CD4-positive, CD25-positive, alpha-beta regulatory T cell (primary cell): ENCODE measurements at regions not wholly inside any gene's neighbourhood (a gene's known extent, or its start where the extent isn't known, plus 50 kb on each side); places are given as distances from the start of the nearest gene placed in this dataset.

ENCODE experiments used
- ATAC-seq, 2 donors: fragments of 150-1000 bp; cut with Tn5 transposase; one replicate each; pipeline ENCODE4 v1.10.0; 2021; ENCODE audit warnings: low read depth in 2 of 2, moderate number of reproducible peaks in 2 of 2, moderate library complexity in 1 of 2
- DNase-seq, 3 donors: peaks; one replicate each; pipeline versions ENCODE4 v3.0.0 to v3.0.0-alpha.2; 2012 to 2022; ENCODE audit warnings: mixed read lengths in 1 of 3
- H3K27ac ChIP-seq: one replicate; pipeline ENCODE4 v1.7.0; 2013; ENCODE audit warnings: mild to moderate bottlenecking, low read length; ENCODE audit not compliant: insufficient read depth, poor library complexity, severe bottlenecking
- H3K27me3 ChIP-seq: one replicate; pipeline ENCODE4 v1.7.0; 2013; ENCODE audit warnings: low read length; ENCODE audit not compliant: control insufficient read depth, insufficient read depth
- H3K36me3 ChIP-seq: one replicate; pipeline ENCODE4 v1.7.0; 2013; ENCODE audit warnings: mild to moderate bottlenecking, low read length, moderate library complexity; ENCODE audit not compliant: control insufficient read depth, insufficient read depth
- H3K4me1 ChIP-seq: 2 replicates; pipeline ENCODE4 v1.7.0; 2013; ENCODE audit warnings: mild to moderate bottlenecking, low read length; ENCODE audit not compliant: insufficient read depth, control insufficient read depth, poor library complexity, severe bottlenecking
- H3K4me3 ChIP-seq: one replicate; pipeline ENCODE4 v1.7.0; 2013; ENCODE audit warnings: low read depth, mild to moderate bottlenecking, low read length, moderate library complexity
- H3K9me3 ChIP-seq, 2 experiments: 1 replicate in 1 of 2; 2 replicates in 1 of 2; pipeline ENCODE4 v1.7.0; 2013; ENCODE audit warnings: low read length in 2 of 2, mild to moderate bottlenecking in 1 of 2, moderate library complexity in 1 of 2; ENCODE audit not compliant: control insufficient read depth in 2 of 2
- H3K27ac Mint-ChIP-seq, 3 donors: one replicate each; pipeline ENCODE4 v1.8.0; 2020 to 2022; ENCODE audit warnings: mild to moderate bottlenecking in 3 of 3, mixed read lengths in 3 of 3, moderate library complexity in 2 of 3
- H3K27me3 Mint-ChIP-seq: one replicate; pipeline ENCODE4 v1.8.0; 2022; ENCODE audit warnings: mild to moderate bottlenecking, mixed read lengths
- H3K36me3 Mint-ChIP-seq: one replicate; pipeline ENCODE4 v1.8.0; 2020; ENCODE audit warnings: mixed read lengths
- H3K4me1 Mint-ChIP-seq, 4 donors: one replicate each; pipeline ENCODE4 v1.8.0; 2020 to 2022; ENCODE audit warnings: mixed read lengths in 4 of 4, mild to moderate bottlenecking in 1 of 4
- H3K4me3 Mint-ChIP-seq, 4 donors: one replicate each; pipeline ENCODE4 v1.8.0; 2020 to 2022; ENCODE audit warnings: mild to moderate bottlenecking in 4 of 4, mixed read lengths in 4 of 4, moderate library complexity in 3 of 4
- H3K9me3 Mint-ChIP-seq, 7 donors: one replicate each; pipeline ENCODE4 v1.8.0; 2020 to 2022; ENCODE audit warnings: mixed read lengths in 7 of 7, mild to moderate bottlenecking in 3 of 7, moderate library complexity in 2 of 7

DNA sequence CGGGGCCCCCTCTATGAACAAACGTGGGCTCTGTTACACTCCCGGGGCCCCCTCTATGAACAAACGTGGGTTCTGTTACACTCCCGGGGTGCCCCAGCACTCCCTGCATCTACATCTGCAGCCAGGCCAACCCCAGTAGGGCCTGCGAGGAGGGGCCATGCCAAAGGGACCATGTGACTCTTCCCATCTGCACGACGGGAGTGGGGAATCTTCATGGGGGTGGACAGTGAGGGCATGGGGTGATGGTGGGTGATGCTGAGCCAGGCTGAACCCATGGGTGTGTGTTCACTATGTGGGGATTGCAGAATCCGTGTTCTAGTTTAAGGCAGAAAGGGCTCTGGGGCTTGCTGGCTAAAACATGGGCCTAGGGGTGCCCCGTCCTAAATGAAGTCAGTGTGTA, 69.9 kb upstream of the ARHGEF7 start:
- no peak for DNase-seq
- H3K36me3 Mint-ChIP-seq: no peaks in the 10 kb centered on the region
- no peaks in the 10 kb centered on the region for H3K4me1 ChIP-seq
- H3K9me3 Mint-ChIP-seq: peaks cover 0 to 3% (median 0%) of the 10 kb centered on the region in 7 donors
- no peak overlapping the region for H3K4me3 Mint-ChIP-seq
- H3K9me3 ChIP-seq: no peaks in the 10 kb centered on the region
- ATAC-seq: no peak
- peaks cover 1 to 10% (median 5%) of the 10 kb centered on the region in 4 donors for H3K4me1 Mint-ChIP-seq
- H3K27ac ChIP-seq: no peak overlapping the region
- H3K27me3 Mint-ChIP-seq: peaks cover 7% of the 10 kb centered on the region
- H3K36me3 ChIP-seq: no peaks in the 10 kb centered on the region
- H3K27me3 ChIP-seq: no peaks in the 10 kb centered on the region
- H3K27ac Mint-ChIP-seq: no peak overlapping the region
- H3K4me3 ChIP-seq: no peak overlapping the region

DNA sequence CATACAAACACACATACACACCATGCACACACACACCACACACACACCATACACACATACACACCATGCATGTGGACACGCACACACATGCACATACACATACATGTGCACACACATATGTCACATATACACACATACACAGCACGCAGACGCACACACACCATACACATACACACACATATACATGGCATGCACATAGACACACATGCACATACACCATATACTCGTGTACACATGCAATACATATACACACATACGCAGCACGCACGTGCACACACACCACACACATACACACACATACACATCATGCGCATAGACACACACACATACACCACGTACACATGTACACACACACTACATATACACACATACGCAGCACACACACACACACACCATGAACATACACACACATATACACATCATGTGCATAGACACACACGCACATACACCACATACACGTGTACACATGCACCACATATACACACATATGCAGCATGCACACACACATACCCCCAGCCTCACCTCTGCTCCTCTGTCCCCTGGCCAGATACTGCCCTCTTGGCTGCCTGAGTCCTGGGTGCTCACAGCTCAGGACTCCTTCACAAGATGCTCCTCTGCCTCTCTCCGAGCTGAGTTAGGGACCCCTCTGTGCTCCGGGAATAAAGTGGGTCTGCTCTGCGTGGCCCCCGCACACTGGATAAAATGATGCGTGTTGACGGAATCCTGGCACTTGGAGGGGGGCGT, 70.9 kb upstream of the ARHGEF7 start:
- ATAC-seq: no peak
- peaks cover 7% of the 10 kb centered on the region for H3K27me3 Mint-ChIP-seq
- peaks cover 1 to 10% (median 5%) of the 10 kb centered on the region in 4 donors for H3K4me1 Mint-ChIP-seq
- H3K9me3 Mint-ChIP-seq: peaks cover 0 to 3% (median 0%) of the 10 kb centered on the region in 7 donors
- Histone ChIP-seq H3K4me3 (no peak overlapping the region), H3K27ac (no peak overlapping the region), H3K27me3 (peaks cover 1% of the 10 kb centered on the region), H3K36me3 (no peaks in the 10 kb centered on the region), H3K9me3 (no peaks in the 10 kb centered on the region), H3K4me1 (no peaks in the 10 kb centered on the region)
- peak overlapping the region in 1 of 3 donors; percentile 28 for H3K27ac Mint-ChIP-seq
- no peaks in the 10 kb centered on the region for H3K36me3 Mint-ChIP-seq
- no peak overlapping the region for H3K4me3 Mint-ChIP-seq
- DNase-seq: no peak

DNA sequence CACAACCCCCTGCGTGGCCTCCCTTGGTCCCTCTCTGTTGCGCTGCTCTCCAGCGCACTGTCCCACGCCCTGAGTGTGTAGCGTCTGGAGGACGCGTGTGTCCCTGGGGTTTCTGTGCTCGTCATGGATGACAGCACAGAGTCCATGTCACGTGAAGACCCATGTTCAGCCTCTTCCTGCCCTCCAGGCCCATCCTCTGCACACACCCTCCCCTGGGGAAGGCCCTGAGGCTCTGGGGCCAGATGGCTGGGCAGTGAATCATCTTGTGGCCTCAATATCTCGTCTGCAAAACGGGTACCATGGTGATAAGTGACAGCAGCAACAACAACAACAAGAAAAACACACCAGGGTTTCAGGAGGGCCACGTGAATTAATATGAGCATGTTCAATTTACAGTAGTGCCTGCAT, 71.5 kb upstream of the ARHGEF7 start:
- H3K9me3 Mint-ChIP-seq: peaks cover 0 to 5% (median 0%) of the 10 kb centered on the region in 7 donors
- H3K27me3 ChIP-seq: peaks cover 1% of the 10 kb centered on the region
- DNase-seq (peak in 1 of 3 donors; percentile 16), ATAC-seq (no peak)
- H3K4me1 Mint-ChIP-seq: peaks cover 1 to 10% (median 5%) of the 10 kb centered on the region in 4 donors
- H3K9me3 ChIP-seq: no peaks in the 10 kb centered on the region
- no peak overlapping the region for H3K27ac Mint-ChIP-seq
- no peaks in the 10 kb centered on the region for H3K36me3 ChIP-seq
- no peak overlapping the region for H3K4me3 Mint-ChIP-seq
- peaks cover 11% of the 10 kb centered on the region for H3K27me3 Mint-ChIP-seq
- H3K36me3 Mint-ChIP-seq: no peaks in the 10 kb centered on the region
- no peak overlapping the region for H3K27ac ChIP-seq
- H3K4me1 ChIP-seq: no peaks in the 10 kb centered on the region
- H3K4me3 ChIP-seq: no peak overlapping the region

DNA sequence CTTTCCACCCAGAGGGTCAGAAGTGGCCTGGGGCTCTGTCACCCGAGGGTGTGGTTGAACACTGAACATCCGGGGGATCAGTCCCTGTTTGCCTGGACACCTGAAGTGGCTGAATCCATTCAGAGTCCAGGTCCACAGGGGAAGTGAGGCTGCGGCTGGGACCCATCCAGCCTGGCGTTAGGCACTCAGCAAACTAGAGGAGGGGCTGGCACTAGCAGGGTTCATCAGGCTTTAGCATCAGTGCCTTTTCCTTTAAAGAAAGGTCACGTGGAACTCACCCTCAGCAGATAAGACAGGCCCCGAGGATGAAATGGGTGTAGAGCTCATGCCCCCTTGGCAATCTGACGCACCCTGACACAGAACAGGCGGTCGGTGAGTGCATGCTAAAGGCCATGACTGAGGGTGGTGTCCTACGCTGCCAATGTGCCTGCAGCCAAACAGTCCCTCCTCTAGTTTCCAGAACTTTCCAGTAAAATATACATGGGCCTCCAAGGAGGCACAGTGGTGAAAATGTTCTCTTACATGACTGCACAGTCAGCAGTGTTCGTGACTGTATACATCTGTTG, 72.4 kb upstream of the ARHGEF7 start:
- Mint-ChIP-seq H3K27me3 (peaks cover 12% of the 10 kb centered on the region), H3K9me3 (peaks cover 0 to 5% (median 0%) of the 10 kb centered on the region in 7 donors), H3K36me3 (no peaks in the 10 kb centered on the region), H3K4me1 (peaks cover 1 to 10% (median 5%) of the 10 kb centered on the region in 4 donors), H3K27ac (no peak overlapping the region), H3K4me3 (no peak overlapping the region)
- DNase-seq (no peak), ATAC-seq (no peak)
- peaks cover 1% of the 10 kb centered on the region for H3K27me3 ChIP-seq
- H3K4me1 ChIP-seq: no peaks in the 10 kb centered on the region
- no peaks in the 10 kb centered on the region for H3K9me3 ChIP-seq
- H3K4me3 ChIP-seq: no peak overlapping the region
- no peak overlapping the region for H3K27ac ChIP-seq
- no peaks in the 10 kb centered on the region for H3K36me3 ChIP-seq

DNA sequence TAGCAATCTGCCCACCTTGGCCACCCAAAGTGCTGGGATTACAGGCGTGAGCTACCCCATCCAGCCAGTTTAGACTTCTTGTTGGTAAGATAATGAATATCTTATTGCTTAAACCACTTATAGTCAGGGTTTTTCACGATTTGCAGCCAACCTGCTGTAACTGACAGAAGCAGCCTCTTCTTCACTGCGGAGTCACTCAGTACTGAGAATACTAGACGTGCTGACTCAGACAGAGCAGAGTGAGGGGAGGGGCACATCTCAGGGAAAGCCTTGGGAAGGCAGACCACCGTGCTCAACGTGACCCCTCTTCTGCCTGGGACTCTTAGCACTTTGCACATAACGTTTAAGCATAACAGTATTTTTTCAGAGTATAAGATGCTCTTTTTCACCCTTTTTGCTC, 74.3 kb upstream of the ARHGEF7 start:
- no peak overlapping the region for H3K27ac Mint-ChIP-seq
- DNase-seq (no peak), ATAC-seq (no peak)
- Histone ChIP-seq H3K27me3 (peaks cover 1% of the 10 kb centered on the region), H3K4me1 (no peaks in the 10 kb centered on the region), H3K9me3 (no peaks in the 10 kb centered on the region), H3K27ac (no peak overlapping the region), H3K36me3 (no peaks in the 10 kb centered on the region), H3K4me3 (no peak overlapping the region)
- H3K4me1 Mint-ChIP-seq: no peaks in the 10 kb centered on the region
- H3K9me3 Mint-ChIP-seq: peaks cover 0 to 5% (median 0%) of the 10 kb centered on the region in 7 donors
- no peak overlapping the region for H3K4me3 Mint-ChIP-seq
- peaks cover 18% of the 10 kb centered on the region for H3K27me3 Mint-ChIP-seq
- no peaks in the 10 kb centered on the region for H3K36me3 Mint-ChIP-seq

DNA sequence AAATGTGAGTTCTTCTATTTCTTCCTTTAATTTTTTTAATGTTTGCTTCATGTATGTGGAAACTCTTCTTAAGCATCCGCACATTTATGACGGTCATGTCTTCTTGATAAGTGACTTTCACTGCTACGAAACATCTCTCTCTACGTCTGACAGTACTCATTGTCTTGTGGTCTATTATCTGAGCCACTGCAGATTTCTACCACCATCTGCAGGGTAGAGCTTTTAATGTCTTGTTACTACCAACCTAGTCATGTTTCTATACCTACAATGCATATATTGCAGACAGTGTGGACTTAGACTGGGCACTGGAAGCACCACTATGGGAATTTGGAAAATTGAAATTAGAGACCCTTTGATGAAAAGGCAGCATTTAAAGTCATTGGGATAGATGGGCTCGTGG, 75.4 kb upstream of the ARHGEF7 start:
- DNase-seq (peak in 1 of 3 donors; percentile 15), ATAC-seq (no peak)
- no peak overlapping the region for H3K27ac ChIP-seq
- Mint-ChIP-seq H3K4me3 (no peak overlapping the region), H3K27ac (no peak overlapping the region), H3K4me1 (no peaks in the 10 kb centered on the region), H3K9me3 (peaks cover 0 to 5% (median 0%) of the 10 kb centered on the region in 7 donors), H3K27me3 (peaks cover 18% of the 10 kb centered on the region), H3K36me3 (no peaks in the 10 kb centered on the region)
- H3K9me3 ChIP-seq: no peaks in the 10 kb centered on the region
- no peaks in the 10 kb centered on the region for H3K36me3 ChIP-seq
- H3K4me1 ChIP-seq: no peaks in the 10 kb centered on the region
- H3K4me3 ChIP-seq: no peak overlapping the region
- H3K27me3 ChIP-seq: peaks cover 1% of the 10 kb centered on the region

DNA sequence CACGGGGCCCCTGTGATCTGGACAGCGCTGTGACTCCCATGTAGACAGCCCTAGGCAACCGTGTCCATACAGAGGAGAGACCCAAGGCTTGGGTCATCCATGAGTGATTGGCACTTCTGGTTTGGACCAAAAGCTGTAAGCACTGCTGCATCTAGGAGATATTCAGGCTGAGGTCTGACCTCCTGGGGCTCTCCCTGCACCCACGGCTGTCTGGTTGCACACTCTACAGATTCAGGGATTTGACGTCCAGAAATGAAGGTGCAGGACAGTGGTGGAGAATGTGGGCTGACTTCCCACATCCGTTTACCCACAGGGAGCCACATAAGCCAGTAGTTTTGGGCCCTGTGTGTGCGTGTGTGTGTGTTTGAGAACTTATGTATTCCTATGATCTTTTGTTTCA, 76.2 kb upstream of the ARHGEF7 start:
- Mint-ChIP-seq H3K36me3 (no peaks in the 10 kb centered on the region), H3K9me3 (peaks cover 0 to 5% (median 0%) of the 10 kb centered on the region in 7 donors), H3K4me1 (no peaks in the 10 kb centered on the region), H3K4me3 (no peak overlapping the region), H3K27me3 (peaks cover 18% of the 10 kb centered on the region), H3K27ac (no peak overlapping the region)
- no peak for DNase-seq
- Histone ChIP-seq H3K27ac (no peak overlapping the region), H3K4me3 (no peak overlapping the region), H3K36me3 (no peaks in the 10 kb centered on the region), H3K4me1 (no peaks in the 10 kb centered on the region), H3K27me3 (peaks cover 1% of the 10 kb centered on the region), H3K9me3 (no peaks in the 10 kb centered on the region)
- no peak for ATAC-seq

DNA sequence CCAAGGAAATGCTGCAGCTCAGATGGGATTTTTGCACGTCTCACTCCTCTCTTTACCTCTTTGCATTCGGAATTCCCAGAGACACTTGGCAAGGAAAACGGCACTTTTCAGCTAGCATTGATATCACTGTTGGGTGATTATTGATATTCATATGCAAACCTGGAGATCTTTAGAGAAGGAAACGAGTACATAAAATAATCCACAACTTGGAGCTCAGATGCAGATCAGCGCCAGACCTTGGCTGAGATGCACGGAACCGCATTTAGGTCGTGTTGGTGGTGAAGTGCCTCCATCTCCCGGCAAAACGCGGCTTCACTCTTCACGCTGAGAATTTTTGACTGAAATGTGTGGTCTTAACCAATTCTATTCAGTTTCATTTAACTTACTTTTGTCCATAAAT, 77.2 kb upstream of the ARHGEF7 start:
- Mint-ChIP-seq H3K36me3 (no peaks in the 10 kb centered on the region), H3K4me3 (no peak overlapping the region), H3K4me1 (no peaks in the 10 kb centered on the region), H3K27me3 (peaks cover 24% of the 10 kb centered on the region), H3K27ac (no peak overlapping the region), H3K9me3 (peaks cover 0 to 5% (median 0%) of the 10 kb centered on the region in 7 donors)
- ATAC-seq (no peak), DNase-seq (no peak)
- Histone ChIP-seq H3K27ac (no peak overlapping the region), H3K4me3 (no peak overlapping the region), H3K27me3 (peaks cover 1% of the 10 kb centered on the region), H3K9me3 (no peaks in the 10 kb centered on the region), H3K36me3 (no peaks in the 10 kb centered on the region), H3K4me1 (no peaks in the 10 kb centered on the region)
